ENCODE measurements at regions not wholly inside any gene's neighbourhood (a gene's known extent, or its start where the extent isn't known, plus 50 kb on each side); places are given as distances from the start of the nearest gene placed in this dataset.

DNA sequence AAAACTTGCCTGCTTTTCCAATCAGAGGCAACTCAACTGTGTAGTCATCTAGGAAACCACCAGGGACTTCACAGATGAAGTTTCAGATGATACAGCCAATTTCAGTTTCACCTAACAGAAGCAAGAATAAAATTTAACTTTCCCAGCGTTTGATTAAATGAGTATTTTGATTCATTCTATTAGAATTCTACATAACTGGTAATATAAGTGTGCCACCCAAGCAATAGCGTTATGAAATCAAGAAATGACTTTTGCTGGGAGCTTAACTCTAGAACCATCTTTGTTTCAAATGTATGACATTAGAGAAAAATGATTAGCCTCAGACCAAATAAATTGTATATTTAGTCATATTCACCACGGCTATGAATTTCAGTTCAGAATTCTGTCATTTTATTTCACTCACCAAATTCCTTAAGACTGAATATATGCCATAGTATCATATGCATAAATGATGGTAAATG is 239.3 kb downstream of the NRIP1 start:
- no peak overlapping the region for H2AFZ ChIP-seq (ENCODE audit: low read depth, low read length)
- H3K4me2 ChIP-seq (ENCODE audit: insufficient read depth, low read length) = no peak overlapping the region
- no peaks in the 10 kb centered on the region for H3K79me2 ChIP-seq (ENCODE audit: insufficient read depth, low read length)
- H3K9ac ChIP-seq (ENCODE audit: low read depth, low read length) = no peak overlapping the region
- DNase-seq = no peak
- no peak overlapping the region for H3K4me3 ChIP-seq (ENCODE audit: low read depth in 1 of 2, low read length in 2 of 2)
- no peak overlapping the region for H3K27ac ChIP-seq (ENCODE audit: low read length)
- no peaks in the 10 kb centered on the region for H4K20me1 ChIP-seq (ENCODE audit: insufficient read depth, low read length)
- no peaks in the 10 kb centered on the region for H3K9me3 ChIP-seq (ENCODE audit: insufficient read depth, low read length, severe bottlenecking)
- H3K27me3 ChIP-seq (ENCODE audit: insufficient read depth, low read length, poor library complexity) = no peaks in the 10 kb centered on the region
- no peak for ATAC-seq (ENCODE audit: insufficient read depth, low read depth)
- H3K4me1 ChIP-seq (ENCODE audit: insufficient read depth, low read length) = no peaks in the 10 kb centered on the region
- TF ChIP-seq, protein P1, sequence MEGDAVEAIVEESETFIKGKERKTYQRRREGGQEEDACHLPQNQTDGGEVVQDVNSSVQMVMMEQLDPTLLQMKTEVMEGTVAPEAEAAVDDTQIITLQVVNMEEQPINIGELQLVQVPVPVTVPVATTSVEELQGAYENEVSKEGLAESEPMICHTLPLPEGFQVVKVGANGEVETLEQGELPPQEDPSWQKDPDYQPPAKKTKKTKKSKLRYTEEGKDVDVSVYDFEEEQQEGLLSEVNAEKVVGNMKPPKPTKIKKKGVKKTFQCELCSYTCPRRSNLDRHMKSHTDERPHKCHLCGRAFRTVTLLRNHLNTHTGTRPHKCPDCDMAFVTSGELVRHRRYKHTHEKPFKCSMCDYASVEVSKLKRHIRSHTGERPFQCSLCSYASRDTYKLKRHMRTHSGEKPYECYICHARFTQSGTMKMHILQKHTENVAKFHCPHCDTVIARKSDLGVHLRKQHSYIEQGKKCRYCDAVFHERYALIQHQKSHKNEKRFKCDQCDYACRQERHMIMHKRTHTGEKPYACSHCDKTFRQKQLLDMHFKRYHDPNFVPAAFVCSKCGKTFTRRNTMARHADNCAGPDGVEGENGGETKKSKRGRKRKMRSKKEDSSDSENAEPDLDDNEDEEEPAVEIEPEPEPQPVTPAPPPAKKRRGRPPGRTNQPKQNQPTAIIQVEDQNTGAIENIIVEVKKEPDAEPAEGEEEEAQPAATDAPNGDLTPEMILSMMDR (IDR thresholded peaks at IDR 0.05; ENCODE audit: borderline replicate concordance, extremely low read depth, low read length, poor library complexity, severe bottlenecking) = no peak
- TF ChIP-seq EZH2 (IDR thresholded peaks at IDR 0.05; ENCODE audit: borderline replicate concordance, low read depth, low read length, severe bottlenecking) = no peak
- H3K36me3 ChIP-seq (ENCODE audit: insufficient read depth, low read length) = no peaks in the 10 kb centered on the region

DNA sequence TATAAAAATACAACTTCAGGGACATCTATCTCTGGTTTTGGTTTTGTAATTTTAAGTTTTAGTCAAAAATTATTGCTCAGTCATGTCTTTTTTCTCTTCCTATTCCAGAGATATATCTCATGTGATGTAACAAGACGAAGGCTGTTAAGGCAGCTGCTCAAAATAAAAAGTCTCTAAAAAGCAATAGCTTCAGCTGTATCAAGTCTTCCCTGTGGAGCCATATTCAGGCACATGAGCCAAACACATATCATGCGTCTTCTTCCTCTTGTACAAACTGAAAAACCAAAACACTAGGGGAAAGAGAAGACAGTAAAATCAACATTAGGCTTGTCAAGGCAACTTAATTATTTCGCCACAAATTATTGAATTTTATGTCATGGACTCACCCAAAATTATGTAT is 240.7 kb downstream of the NRIP1 start:
- Histone ChIP-seq H3K4me1 (ENCODE audit: insufficient read depth, low read length) (no peaks in the 10 kb centered on the region), H3K79me2 (ENCODE audit: insufficient read depth, low read length) (no peaks in the 10 kb centered on the region), H3K9me3 (ENCODE audit: insufficient read depth, low read length, severe bottlenecking) (no peaks in the 10 kb centered on the region), H3K27me3 (ENCODE audit: insufficient read depth, low read length, poor library complexity) (no peaks in the 10 kb centered on the region), H3K4me2 (ENCODE audit: insufficient read depth, low read length) (no peak overlapping the region), H3K4me3 (ENCODE audit: low read depth in 1 of 2, low read length in 2 of 2) (no peak overlapping the region), H3K9ac (ENCODE audit: low read depth, low read length) (no peak overlapping the region), H4K20me1 (ENCODE audit: insufficient read depth, low read length) (no peaks in the 10 kb centered on the region), H2AFZ (ENCODE audit: low read depth, low read length) (no peak overlapping the region), H3K27ac (ENCODE audit: low read length) (no peak overlapping the region), H3K36me3 (ENCODE audit: insufficient read depth, low read length) (no peaks in the 10 kb centered on the region)
- DNase-seq (no peak), ATAC-seq (ENCODE audit: insufficient read depth, low read depth) (no peak)
- TF ChIP-seq, protein P1 (IDR thresholded peaks at IDR 0.05; ENCODE audit: borderline replicate concordance, extremely low read depth, low read length, poor library complexity, severe bottlenecking) = no peak
- TF ChIP-seq EZH2 (IDR thresholded peaks at IDR 0.05; ENCODE audit: borderline replicate concordance, low read depth, low read length, severe bottlenecking) = no peak

DNA sequence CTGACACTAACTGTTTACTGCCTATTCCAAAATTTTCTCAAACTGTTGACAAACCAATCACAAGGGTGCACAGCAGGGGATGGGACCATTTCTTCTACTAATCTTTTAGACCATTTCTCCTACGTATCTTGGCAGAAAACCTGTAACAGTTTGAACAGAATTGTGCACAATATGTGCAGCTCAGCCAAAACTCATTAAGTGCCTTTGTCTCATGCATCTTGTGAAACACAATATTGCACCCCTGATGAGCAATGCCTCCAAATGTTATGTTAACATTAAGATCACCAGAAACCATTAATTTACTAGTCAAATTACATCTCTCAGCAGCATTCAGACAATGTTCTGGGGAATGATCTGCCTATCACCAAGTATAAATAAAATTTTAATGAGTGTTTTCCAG is 247.5 kb downstream of the NRIP1 start:
- no peak overlapping the region for H3K4me2 ChIP-seq (ENCODE audit: insufficient read depth, low read length)

More for the DNA sequence above, 247.5 kb downstream of the NRIP1 start:
- no peak overlapping the region for H2AFZ ChIP-seq (ENCODE audit: low read depth, low read length)
- no peaks in the 10 kb centered on the region for H3K36me3 ChIP-seq (ENCODE audit: insufficient read depth, low read length)
- TF ChIP-seq, protein P1 (IDR thresholded peaks at IDR 0.05; ENCODE audit: borderline replicate concordance, extremely low read depth, low read length, poor library complexity, severe bottlenecking) = no peak
- no peak for TF ChIP-seq EZH2 (IDR thresholded peaks at IDR 0.05; ENCODE audit: borderline replicate concordance, low read depth, low read length, severe bottlenecking)
- H3K9me3 ChIP-seq (ENCODE audit: insufficient read depth, low read length, severe bottlenecking) = peaks cover 9% of the 10 kb centered on the region
- no peak for ATAC-seq (ENCODE audit: insufficient read depth, low read depth)
- no peaks in the 10 kb centered on the region for H3K27me3 ChIP-seq (ENCODE audit: insufficient read depth, low read length, poor library complexity)
- no peak for DNase-seq
- H4K20me1 ChIP-seq (ENCODE audit: insufficient read depth, low read length) = no peaks in the 10 kb centered on the region
- no peak overlapping the region for H3K4me3 ChIP-seq (ENCODE audit: low read depth in 1 of 2, low read length in 2 of 2)
- no peaks in the 10 kb centered on the region for H3K4me1 ChIP-seq (ENCODE audit: insufficient read depth, low read length)
- no peak overlapping the region for H3K9ac ChIP-seq (ENCODE audit: low read depth, low read length)
- H3K79me2 ChIP-seq (ENCODE audit: insufficient read depth, low read length) = no peaks in the 10 kb centered on the region
- H3K27ac ChIP-seq (ENCODE audit: low read length) = no peak overlapping the region
